Kidney glomerular epithelial cell (primary cell): ENCODE measurements at regions not wholly inside any gene's neighbourhood (a gene's known extent, or its start where the extent isn't known, plus 50 kb on each side); places are given as distances from the start of the nearest gene placed in this dataset.

Experiments
- DNase-seq: peaks from one replicate; lab custom pipeline; 2025; lab: John Stamatoyannopoulos, UW

DNA sequence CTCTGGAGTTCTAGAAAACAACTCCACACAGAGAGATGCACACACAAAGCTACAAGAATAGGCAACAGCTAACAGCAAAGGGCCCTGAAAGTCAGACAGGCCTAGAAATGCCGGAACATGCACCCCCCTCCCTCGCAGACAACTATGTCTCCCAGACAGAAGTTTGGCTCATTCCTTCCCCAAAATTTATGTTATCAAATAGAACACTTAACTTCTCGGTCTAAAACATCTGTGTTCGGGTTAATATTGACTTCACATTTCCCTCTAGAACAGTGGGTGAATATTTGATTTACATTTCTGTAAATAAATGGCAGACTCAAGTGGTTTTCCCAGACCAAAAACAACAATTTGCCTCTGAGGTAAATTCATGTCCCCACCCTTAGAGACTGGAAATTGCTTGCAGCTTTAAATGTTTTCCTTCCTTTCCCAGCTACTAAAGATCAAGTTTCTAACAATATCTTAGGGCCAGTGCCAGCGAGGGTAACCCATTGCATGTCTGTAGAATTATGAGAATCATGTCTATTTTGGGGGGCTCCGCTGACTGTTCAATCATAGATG is 92.5 kb upstream of the INHBA start:
- DNase-seq: no peak

- no peak for DNase-seq
Measured at GRCh38 chr7:41793556-41793955, 90.7 kb upstream of the INHBA start.

DNA sequence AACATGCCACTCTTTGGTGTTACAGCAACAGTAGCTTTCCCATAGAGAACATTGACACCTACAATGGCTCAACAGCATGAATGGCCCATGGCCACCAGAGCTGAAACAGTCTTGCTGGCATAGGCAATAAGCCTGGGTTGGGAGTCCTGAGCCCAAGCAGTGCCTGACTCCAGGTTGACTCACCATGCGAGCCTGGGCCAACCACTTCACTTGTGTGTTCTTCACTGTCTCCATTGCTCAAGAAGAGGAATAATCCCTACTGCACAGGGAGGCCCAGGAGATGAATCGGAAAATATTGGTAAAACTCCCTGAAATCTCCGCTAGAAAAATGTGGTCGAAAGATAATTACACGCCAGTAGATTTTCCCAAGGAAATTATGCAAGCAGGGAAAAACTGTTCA is 89.2 kb upstream of the INHBA start:
- no peak for DNase-seq

GRCh38 chr7:41788556-41788955 is 85.7 kb upstream of the INHBA start:
- peak; percentile 46 for DNase-seq

GRCh38 chr7:41787651-41788350 is 84.9 kb upstream of the INHBA start:
- no peak for DNase-seq

- no peak for DNase-seq
Measured at GRCh38 chr7:41786944-41787343, 84.1 kb upstream of the INHBA start.

DNA sequence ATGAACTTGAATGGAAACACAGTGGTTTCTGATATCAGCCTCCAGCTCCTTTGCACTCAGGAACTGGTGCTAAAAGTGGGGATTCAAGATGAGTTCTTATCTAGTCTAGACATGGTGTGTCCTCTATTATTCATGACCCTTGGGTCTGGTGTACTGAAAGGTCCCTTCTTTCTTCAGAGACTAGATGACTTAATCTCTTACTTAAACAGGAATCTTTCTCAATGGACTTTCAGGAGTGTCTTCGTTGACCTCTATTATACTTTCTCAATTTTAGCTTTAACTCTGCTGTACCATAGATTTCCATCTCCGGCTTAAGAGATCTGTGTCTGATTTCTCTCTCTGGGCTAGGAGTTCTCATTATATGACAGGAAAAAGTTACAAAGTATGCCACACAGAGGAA is 83.5 kb upstream of the INHBA start:
- no peak for DNase-seq

GRCh38 chr7:41785840-41786239 is 83.0 kb upstream of the INHBA start:
- no peak for DNase-seq

GRCh38 chr7:41785265-41785664 is 82.4 kb upstream of the INHBA start:
- DNase-seq: no peak

- no peak for DNase-seq
Measured at GRCh38 chr7:41779918-41780317, 77.0 kb upstream of the INHBA start.

DNA sequence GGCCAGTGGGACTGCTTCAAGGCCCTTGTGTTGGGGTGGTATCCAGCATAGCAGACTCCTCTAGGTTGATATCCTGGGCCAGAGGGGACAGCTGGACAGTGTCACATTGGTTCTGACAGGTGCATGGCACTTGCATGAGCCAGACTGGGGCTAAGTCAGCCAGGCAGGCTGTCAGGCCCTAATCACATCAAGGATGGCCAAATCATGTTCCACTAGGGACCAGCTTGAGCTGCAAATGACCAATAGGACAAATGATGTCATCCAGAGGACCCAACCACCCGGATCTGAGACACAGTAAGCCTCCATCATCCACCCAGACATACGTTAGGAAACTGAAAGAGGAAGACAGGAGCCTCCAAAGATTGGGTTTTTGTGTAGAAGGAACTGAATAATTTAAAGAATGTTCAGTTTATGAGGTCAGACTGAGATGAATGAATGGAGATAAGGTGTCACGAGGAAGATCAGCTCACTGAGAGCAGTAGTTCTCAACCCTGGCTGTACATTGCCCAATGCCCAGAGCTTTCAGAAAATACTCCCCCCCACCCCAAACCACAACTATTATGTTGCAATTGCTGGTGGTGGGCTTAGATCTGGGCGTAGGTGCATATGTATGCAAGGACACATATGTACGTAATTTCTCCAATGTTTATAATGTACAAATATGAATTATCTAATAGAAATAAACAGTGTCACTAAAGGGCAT is 75.2 kb upstream of the INHBA start:
- DNase-seq: no peak

DNA sequence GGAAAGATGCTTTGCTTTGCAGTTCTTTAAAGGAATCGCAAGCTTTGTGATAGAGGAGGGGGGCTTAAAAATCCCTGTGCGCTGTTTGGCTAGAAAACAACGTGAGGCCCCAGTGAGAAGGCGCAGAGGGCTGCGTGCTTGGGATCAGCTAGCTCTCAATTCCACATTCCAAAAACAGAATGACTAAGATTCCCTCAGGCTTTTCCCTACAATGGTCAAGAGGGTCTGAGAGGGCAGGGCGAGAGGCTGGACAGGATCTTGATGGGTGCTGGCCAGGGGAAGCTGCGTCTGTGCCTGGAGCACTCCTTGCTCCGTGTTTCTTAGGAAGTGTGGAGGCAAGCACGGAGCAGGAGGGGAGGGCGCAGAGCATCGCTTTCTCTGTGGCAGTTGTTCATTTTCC is 72.1 kb upstream of the INHBA start:
- DNase-seq: no peak

DNA sequence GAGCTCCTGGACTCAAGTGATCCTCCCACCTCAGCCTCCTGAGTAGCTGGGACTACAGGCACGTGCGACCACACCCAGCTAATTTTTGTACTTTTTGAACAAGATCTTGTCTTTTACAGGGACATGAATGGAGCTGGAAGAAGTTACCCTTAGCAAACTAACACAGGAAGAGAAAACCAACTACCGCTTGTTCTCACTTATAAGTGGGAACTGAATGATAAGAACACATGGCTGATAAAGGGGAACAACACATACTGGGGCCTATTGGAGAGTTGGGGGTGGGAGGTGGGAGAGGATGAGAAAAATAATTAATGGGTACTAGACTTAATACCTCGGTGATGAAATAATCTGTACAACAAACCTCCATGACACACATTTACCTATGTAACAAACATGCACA is 70.9 kb upstream of the INHBA start:
- no peak for DNase-seq

DNA sequence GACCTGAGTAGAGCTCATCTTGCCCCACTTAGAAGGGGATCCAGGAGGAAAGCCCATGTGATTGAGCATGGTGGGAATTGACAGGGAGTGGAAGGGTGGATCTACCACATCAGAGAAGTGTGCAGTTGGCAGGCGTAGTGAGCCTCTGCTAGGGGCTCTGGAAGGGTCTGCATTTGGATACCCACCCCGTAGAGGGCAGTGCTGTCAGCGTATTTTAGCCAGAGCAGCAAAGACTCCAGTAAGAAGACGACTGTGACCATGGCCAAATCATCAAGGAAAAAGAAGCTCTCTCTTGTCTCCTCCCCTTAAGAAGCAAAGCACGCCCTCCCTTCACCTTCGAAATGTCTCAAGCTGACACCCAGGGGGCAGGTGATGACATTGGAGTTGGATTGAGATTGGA is 68.8 kb upstream of the INHBA start:
- no peak for DNase-seq

DNA sequence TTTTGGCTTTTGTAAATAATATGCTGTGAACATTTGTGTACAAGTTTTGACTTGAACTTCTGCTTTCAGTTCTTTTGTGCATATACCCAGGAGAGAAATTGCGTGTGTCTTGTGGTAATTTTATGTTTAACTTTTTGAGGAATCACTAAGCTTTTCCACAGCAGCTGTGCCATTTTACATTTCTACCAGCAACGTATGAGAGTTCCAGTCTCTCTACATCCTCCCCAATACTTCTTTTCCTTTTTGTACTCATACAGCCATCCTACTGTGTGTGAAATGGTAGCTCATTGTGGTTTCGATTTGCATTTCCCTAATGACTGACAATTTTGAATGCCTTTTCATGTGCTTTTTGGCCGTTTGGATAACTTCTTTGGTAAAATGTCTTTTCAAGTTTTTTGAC is 66.3 kb upstream of the INHBA start:
- no peak for DNase-seq

DNA sequence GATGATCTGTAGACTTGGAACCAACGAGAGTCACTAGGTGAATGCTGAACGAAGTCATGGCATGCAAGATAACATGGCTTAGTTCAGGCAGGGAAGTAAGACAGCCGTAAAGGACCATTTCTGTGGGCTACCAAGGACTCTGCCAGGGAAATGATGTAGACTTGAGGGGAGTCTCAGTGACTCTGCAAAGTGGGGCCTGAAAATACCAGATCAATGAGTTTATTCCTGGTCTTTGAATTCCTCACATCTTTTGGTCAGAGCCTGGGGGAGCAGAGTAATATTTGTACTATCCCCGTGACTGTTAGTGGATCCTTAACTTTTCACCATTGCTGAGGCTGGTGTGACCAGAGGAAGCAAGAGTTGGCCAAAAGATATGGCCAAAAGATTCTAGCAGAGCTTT is 60.7 kb upstream of the INHBA start:
- no peak for DNase-seq

DNA sequence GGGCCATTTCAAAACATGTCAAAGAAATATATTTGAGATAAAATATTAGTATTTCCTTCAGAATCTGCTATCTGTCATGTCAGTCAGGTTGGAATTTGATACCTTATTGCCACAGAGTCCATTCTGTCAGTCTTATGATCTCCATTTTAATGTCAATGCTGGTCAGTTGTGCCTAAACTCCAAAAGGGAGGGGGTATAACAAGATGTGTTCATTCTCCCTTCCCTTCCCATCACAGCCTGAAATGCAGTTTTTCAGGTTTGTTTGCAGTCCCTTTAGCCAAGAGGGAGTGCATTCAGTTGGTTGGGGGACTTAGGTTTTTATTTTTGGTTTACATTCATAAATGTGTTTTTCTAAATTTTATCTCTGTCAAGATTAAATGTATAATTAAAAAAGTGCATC is 59.8 kb upstream of the INHBA start:
- DNase-seq: no peak

DNA sequence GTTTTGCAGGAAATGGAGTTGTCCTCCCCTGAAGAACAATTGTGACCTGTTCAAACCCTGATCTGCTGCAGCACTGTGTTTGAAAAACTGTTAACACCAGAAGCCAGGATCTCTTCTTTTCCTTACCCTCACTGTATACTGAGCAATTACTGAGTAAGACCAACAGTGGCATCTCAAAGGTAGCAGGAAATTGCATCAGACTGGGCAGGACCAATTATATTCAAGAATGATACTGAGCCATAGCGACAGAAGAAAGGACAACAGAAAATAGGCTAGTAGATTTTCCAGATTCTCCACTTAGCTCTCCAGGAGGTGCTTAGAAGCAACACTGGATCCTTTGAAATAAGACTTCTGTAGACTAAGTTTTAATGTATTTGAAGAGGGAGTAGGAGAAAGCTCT is 57.4 kb upstream of the INHBA start:
- DNase-seq: no peak

- no peak for DNase-seq
Measured at GRCh38 chr7:41758321-41758720, 55.4 kb upstream of the INHBA start.

DNA sequence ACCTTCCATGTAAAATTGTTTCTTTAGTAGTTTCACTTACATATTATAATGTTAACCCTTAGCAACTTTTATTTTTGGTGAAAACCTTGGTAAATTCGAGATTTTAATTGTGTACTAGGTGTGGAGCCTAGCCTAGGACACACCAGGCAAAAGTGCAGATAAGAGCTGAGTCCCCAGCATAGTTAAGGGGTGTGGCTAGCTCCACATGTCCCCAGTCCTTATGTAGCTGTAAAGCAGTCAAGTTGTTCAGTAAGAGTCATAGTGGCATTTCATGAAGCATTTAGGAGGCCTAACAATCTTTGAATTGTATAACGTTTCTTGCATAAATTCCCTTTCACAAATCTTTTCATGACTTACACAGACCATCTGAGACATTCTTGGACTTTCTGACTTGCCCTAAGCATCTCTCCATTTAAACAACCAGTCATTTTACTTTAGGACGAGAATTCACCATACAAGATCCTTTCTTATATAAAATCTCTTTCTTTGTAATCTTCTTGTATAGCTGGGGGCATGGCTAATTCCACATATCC is 53.8 kb upstream of the INHBA start:
- DNase-seq: no peak

DNA sequence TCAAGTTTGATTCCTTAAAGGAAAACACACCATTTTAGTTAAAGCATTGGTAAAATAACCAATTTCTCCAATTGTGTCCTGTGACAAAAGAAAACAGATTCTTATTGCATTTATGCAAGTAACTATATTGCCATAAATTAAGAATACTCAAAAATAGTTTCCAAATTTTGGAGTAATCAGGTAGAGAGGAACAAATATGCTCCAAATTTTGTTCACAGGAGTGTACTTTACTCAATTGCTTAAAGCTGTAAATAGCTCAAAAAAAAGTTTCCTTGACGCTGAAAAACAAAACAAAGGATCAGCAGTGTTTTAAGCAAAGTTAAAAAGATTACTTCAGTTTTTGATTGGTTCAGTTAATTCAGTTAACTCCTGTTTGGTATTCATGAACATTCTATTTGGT is 52.2 kb upstream of the INHBA start:
- no peak for DNase-seq

GRCh38 chr7:41754046-41754445 is 51.2 kb upstream of the INHBA start:
- no peak for DNase-seq
